MCF 10A (cell line): ENCODE measurements at regions not wholly inside any gene's neighbourhood (a gene's known extent, or its start where the extent isn't known, plus 50 kb on each side); places are given as distances from the start of the nearest gene placed in this dataset.

Experiments
- BruUV-seq: library from RNA; stranded (reverse); fragments of 400-500 nt; replicated peaks from 2 replicates; lab custom pipeline; 2021; lab: Mats Ljungman, UMichigan
- CTCF ChIA-PET: fragments of 300-600 bp; sonication (Branson Sonifier 250); formaldehyde crosslinking; extraction: SDS; loops from one replicate; lab custom pipeline; 2021; ENCODE audit warnings: antibody characterized with exemption, inconsistent platforms; lab: Yijun Ruan, JAX
- POLR2A ChIA-PET: fragments of 300-600, 350-650 bp; sonication (Branson Sonifier 250); formaldehyde crosslinking; extraction: SDS; loops from one replicate; lab custom pipeline; 2020; ENCODE audit warnings: antibody characterized with exemption, inconsistent platforms; lab: Yijun Ruan, JAX
- DNase-seq: peaks from one replicate; pipeline ENCODE4 v3.0.0-alpha.2; 2018; ENCODE audit not compliant: unreplicated experiment
- H3K27ac Mint-ChIP-seq: one replicate; pipeline ENCODE4 v1.8.0; 2022; ENCODE audit warnings: mild to moderate bottlenecking, low read depth, mixed read lengths; ENCODE audit not compliant: unreplicated experiment
- H3K27me3 Mint-ChIP-seq: one replicate; pipeline ENCODE4 v1.8.0; 2022; ENCODE audit warnings: mixed read lengths; ENCODE audit not compliant: insufficient read depth, unreplicated experiment
- H3K36me3 Mint-ChIP-seq: one replicate; pipeline ENCODE4 v1.8.0; 2022; ENCODE audit warnings: mild to moderate bottlenecking, moderate library complexity, mixed read lengths; ENCODE audit not compliant: insufficient read depth, unreplicated experiment
- H3K4me1 Mint-ChIP-seq: one replicate; pipeline ENCODE4 v1.8.0; 2022; ENCODE audit warnings: mixed read lengths; ENCODE audit not compliant: insufficient read depth, unreplicated experiment
- H3K4me3 Mint-ChIP-seq: one replicate; pipeline ENCODE4 v1.8.0; 2022; ENCODE audit warnings: mild to moderate bottlenecking, moderate library complexity, mixed read lengths; ENCODE audit not compliant: unreplicated experiment
- H3K9me3 Mint-ChIP-seq: one replicate; pipeline ENCODE4 v1.8.0; 2022; ENCODE audit warnings: mixed read lengths; ENCODE audit not compliant: unreplicated experiment
- CTCF ChIP-seq: fragments of 200-600 bp; IDR thresholded peaks from one replicate; pipeline ENCODE4 v1.8.0; 2022; ENCODE audit warnings: antibody characterized with exemption, mild to moderate bottlenecking; ENCODE audit not compliant: unreplicated experiment
- intact Hi-C: fragments of 100-400 bp; cut with micrococcal nuclease; formaldehyde crosslinking; loops from 2 replicates; pipeline ENCODE4 v1.14.1; 2022

- Mint-ChIP-seq H3K27ac (no peak overlapping the region), H3K4me1 (peaks cover 2% of the 10 kb centered on the region), H3K9me3 (no peaks in the 10 kb centered on the region), H3K27me3 (no peaks in the 10 kb centered on the region), H3K36me3 (no peaks in the 10 kb centered on the region), H3K4me3 (no peak overlapping the region)
- DNase-seq: no peak
- POLR2A ChIA-PET: interaction anchor here (0.7 to 1.3 kb wide), 2 partner anchors 17 to 78 kb away, joined by 3 to 5 read pairs; no protein-coding TSS in a partner anchor
- CTCF ChIA-PET: interaction anchor here (0.6 to 1.3 kb wide), 2 partner anchors 21 to 149 kb away, joined by 3 read pairs; no protein-coding TSS in a partner anchor
- no TSS peak for BruUV-seq
- intact Hi-C loops: no loop called here
- TF ChIP-seq CTCF: no peak
Measured at GRCh38 chr21:17435565-17436543, 77.0 kb upstream of the CXADR start.

GRCh38 chr21:17436626-17437111 lies 76.2 kb upstream of the CXADR start:
- Mint-ChIP-seq H3K9me3 (no peaks in the 10 kb centered on the region), H3K4me3 (no peak overlapping the region), H3K36me3 (no peaks in the 10 kb centered on the region), H3K27ac (no peak overlapping the region), H3K4me1 (peaks cover 10% of the 10 kb centered on the region), H3K27me3 (no peaks in the 10 kb centered on the region)
- intact Hi-C loops: no loop called here
- CTCF ChIA-PET: interaction anchor here (0.6 to 1.3 kb wide), 3 partner anchors 22 to 148 kb away, joined by 3 read pairs; no protein-coding TSS in a partner anchor
- no peak for TF ChIP-seq CTCF
- POLR2A ChIA-PET: interaction anchor here (1.3 kb wide), 1 partner anchor 77 kb away, joined by 3 read pairs; no protein-coding TSS in a partner anchor
- DNase-seq: no peak
- BruUV-seq: no TSS peak

GRCh38 chr21:17438635-17439034 lies 74.2 kb upstream of the CXADR start:
- no peak for DNase-seq
- intact Hi-C loops: no loop called here

More at GRCh38 chr21:17438635-17439034, 74.2 kb upstream of the CXADR start:
- Mint-ChIP-seq H3K9me3 (no peaks in the 10 kb centered on the region), H3K27ac (no peak overlapping the region), H3K4me3 (no peak overlapping the region), H3K36me3 (no peaks in the 10 kb centered on the region), H3K27me3 (no peaks in the 10 kb centered on the region), H3K4me1 (peaks cover 15% of the 10 kb centered on the region)
- ChIA-PET CTCF (no interaction called here), POLR2A (interaction anchor here (0.6 kb wide), 1 partner anchor 22 kb away, joined by 4 read pairs; no protein-coding TSS in a partner anchor)
- BruUV-seq: no TSS peak
- no peak for TF ChIP-seq CTCF
